ENCODE measurements at regions not wholly inside any gene's neighbourhood (a gene's known extent, or its start where the extent isn't known, plus 50 kb on each side); places are given as distances from the start of the nearest gene placed in this dataset.
A peak's percentile ranks its signal among the peaks of the same experiment; 100 is the strongest.

GRCh38 chr4:130197946-130198345 lies 1102.0 kb downstream of the C4orf33 start:
- DNase-seq = no peak

GRCh38 chr4:130203571-130203970 lies 1107.6 kb downstream of the C4orf33 start:
- DNase-seq = no peak

GRCh38 chr4:130210864-130211263 lies 1114.9 kb downstream of the C4orf33 start:
- DNase-seq = no peak

- DNase-seq = no peak
Observed at GRCh38 chr4:130214268-130214667, 1118.3 kb downstream of the C4orf33 start.

GRCh38 chr4:130233377-130234047 lies 1137.6 kb downstream of the C4orf33 start:
- peak in 1 of 2 donors; percentile 33 for DNase-seq

GRCh38 chr4:130238121-130238520 lies 1142.2 kb downstream of the C4orf33 start:
- no peak for DNase-seq

GRCh38 chr4:130249002-130249401 lies 1153.0 kb downstream of the C4orf33 start:
- no peak for DNase-seq

GRCh38 chr4:130257271-130257670 lies 1161.3 kb downstream of the C4orf33 start:
- no peak for DNase-seq

GRCh38 chr4:130266814-130267213 lies 1170.9 kb downstream of the C4orf33 start:
- DNase-seq = no peak

GRCh38 chr4:130288576-130288975 lies 1192.6 kb downstream of the C4orf33 start:
- no peak for DNase-seq

GRCh38 chr4:130293692-130294091 lies 1197.7 kb downstream of the C4orf33 start:
- DNase-seq = no peak

GRCh38 chr4:130296448-130296847 lies 1200.5 kb downstream of the C4orf33 start:
- DNase-seq = no peak

GRCh38 chr4:130306566-130306965 lies 1210.6 kb downstream of the C4orf33 start:
- no peak for DNase-seq

- DNase-seq = no peak
Observed at GRCh38 chr4:130309221-130309620, 1213.3 kb downstream of the C4orf33 start.

GRCh38 chr4:130322439-130322838 lies 1226.5 kb downstream of the C4orf33 start:
- DNase-seq = no peak

- DNase-seq = no peak
Observed at GRCh38 chr4:130329036-130329435, 1233.1 kb downstream of the C4orf33 start.

- DNase-seq = no peak
Observed at GRCh38 chr4:130333241-130333759, 1237.3 kb downstream of the C4orf33 start.

- DNase-seq = no peak
Observed at GRCh38 chr4:130335417-130336194, 1239.7 kb downstream of the C4orf33 start.

- no peak for DNase-seq
Observed at GRCh38 chr4:130336585-130337217, 1240.7 kb downstream of the C4orf33 start.

- no peak for DNase-seq
Observed at GRCh38 chr4:130338851-130339250, 1242.9 kb downstream of the C4orf33 start.

- DNase-seq = no peak
Observed at GRCh38 chr4:130349745-130350144, 1253.8 kb downstream of the C4orf33 start.

- no peak for DNase-seq
Observed at GRCh38 chr4:130356873-130357272, 1260.9 kb downstream of the C4orf33 start.

GRCh38 chr4:130359542-130359941 lies 1263.6 kb downstream of the C4orf33 start:
- no peak for DNase-seq

- DNase-seq = no peak
Observed at GRCh38 chr4:130361616-130362015, 1265.7 kb downstream of the C4orf33 start.
